ENCODE measurements at regions not wholly inside any gene's neighbourhood (a gene's known extent, or its start where the extent isn't known, plus 50 kb on each side); places are given as distances from the start of the nearest gene placed in this dataset.

- no peak for DNase-seq
- in situ Hi-C loops (cut with MboI; ENCODE audit: low pct_unique_long_range_greater_than_20kb, low sequenced_read_pairs), result no loop called here
Observed at GRCh38 chr20:58140787-58141425, 87.5 kb downstream of the ANKRD60 start.

GRCh38 chr20:58139849-58140786 is 88.3 kb downstream of the ANKRD60 start:
- no peak for DNase-seq
- in situ Hi-C loops (cut with MboI; ENCODE audit: low pct_unique_long_range_greater_than_20kb, low sequenced_read_pairs), result no loop called here

GRCh38 chr20:58138395-58138794 is 90.1 kb downstream of the ANKRD60 start:
- DNase-seq, result no peak
- in situ Hi-C loops (cut with MboI; ENCODE audit: low pct_unique_long_range_greater_than_20kb, low sequenced_read_pairs), result no loop called here

GRCh38 chr20:58137651-58138265 is 90.7 kb downstream of the ANKRD60 start:
- in situ Hi-C loops (cut with MboI; ENCODE audit: low pct_unique_long_range_greater_than_20kb, low sequenced_read_pairs), result no loop called here
- no peak for DNase-seq

GRCh38 chr20:58137236-58137635 is 91.2 kb downstream of the ANKRD60 start:
- DNase-seq, result no peak
- in situ Hi-C loops (cut with MboI; ENCODE audit: low pct_unique_long_range_greater_than_20kb, low sequenced_read_pairs), result no loop called here

- in situ Hi-C loops (cut with MboI; ENCODE audit: low pct_unique_long_range_greater_than_20kb, low sequenced_read_pairs), result no loop called here
- DNase-seq, result no peak
Observed at GRCh38 chr20:58136149-58136484, 92.3 kb downstream of the ANKRD60 start.

- in situ Hi-C loops (cut with MboI; ENCODE audit: low pct_unique_long_range_greater_than_20kb, low sequenced_read_pairs), result no loop called here
- DNase-seq, result no peak
Observed at GRCh38 chr20:58135441-58136148, 92.9 kb downstream of the ANKRD60 start.

- no peak for DNase-seq
- in situ Hi-C loops (cut with MboI; ENCODE audit: low pct_unique_long_range_greater_than_20kb, low sequenced_read_pairs), result no loop called here
Observed at GRCh38 chr20:58133020-58133808, 95.2 kb downstream of the ANKRD60 start.

GRCh38 chr20:58131551-58132142 is 96.8 kb downstream of the ANKRD60 start:
- no peak for DNase-seq
- in situ Hi-C loops (cut with MboI; ENCODE audit: low pct_unique_long_range_greater_than_20kb, low sequenced_read_pairs), result no loop called here

GRCh38 chr20:58131151-58131550 is 97.3 kb downstream of the ANKRD60 start:
- in situ Hi-C loops (cut with MboI; ENCODE audit: low pct_unique_long_range_greater_than_20kb, low sequenced_read_pairs), result no loop called here
- DNase-seq, result no peak

GRCh38 chr20:58130581-58130980 is 97.9 kb downstream of the ANKRD60 start:
- DNase-seq, result no peak
- in situ Hi-C loops (cut with MboI; ENCODE audit: low pct_unique_long_range_greater_than_20kb, low sequenced_read_pairs), result no loop called here

GRCh38 chr20:58130156-58130555 is 98.3 kb downstream of the ANKRD60 start:
- in situ Hi-C loops (cut with MboI; ENCODE audit: low pct_unique_long_range_greater_than_20kb, low sequenced_read_pairs), result no loop called here
- DNase-seq, result no peak

GRCh38 chr20:58129721-58130151 is 98.7 kb downstream of the ANKRD60 start:
- in situ Hi-C loops (cut with MboI; ENCODE audit: low pct_unique_long_range_greater_than_20kb, low sequenced_read_pairs), result no loop called here
- DNase-seq, result no peak

GRCh38 chr20:58128635-58129625 is 99.5 kb downstream of the ANKRD60 start:
- in situ Hi-C loops (cut with MboI; ENCODE audit: low pct_unique_long_range_greater_than_20kb, low sequenced_read_pairs), result no loop called here
- DNase-seq, result no peak

GRCh38 chr20:58127701-58128111 is 100.7 kb downstream of the ANKRD60 start:
- in situ Hi-C loops (cut with MboI; ENCODE audit: low pct_unique_long_range_greater_than_20kb, low sequenced_read_pairs), result no loop called here
- DNase-seq, result no peak

- in situ Hi-C loops (cut with MboI; ENCODE audit: low pct_unique_long_range_greater_than_20kb, low sequenced_read_pairs), result no loop called here
- DNase-seq, result no peak
Observed at GRCh38 chr20:58125726-58126125, 102.7 kb downstream of the ANKRD60 start.

- in situ Hi-C loops (cut with MboI; ENCODE audit: low pct_unique_long_range_greater_than_20kb, low sequenced_read_pairs), result no loop called here
- no peak for DNase-seq
Observed at GRCh38 chr20:58117944-58118343, 110.5 kb downstream of the ANKRD60 start.
